ENCODE measurements at regions not wholly inside any gene's neighbourhood (a gene's known extent, or its start where the extent isn't known, plus 50 kb on each side); places are given as distances from the start of the nearest gene placed in this dataset.

GRCh38 chr3:36206956-36207580 lies 173.2 kb upstream of the STAC start:
- DNase-seq, result no peak
- Histone ChIP-seq H3K4me3 (no peak overlapping the region), H3K27ac (no peak overlapping the region), H3K27me3 (no peaks in the 10 kb centered on the region), H3K9me3 (no peaks in the 10 kb centered on the region), H3K36me3 (no peaks in the 10 kb centered on the region), H3K4me1 (no peaks in the 10 kb centered on the region)
- intact Hi-C loops (cut with DNase I; ENCODE audit: low total_unique reads), result no loop called here
- TF ChIP-seq POLR2A (IDR thresholded peaks at IDR 0.05), result no peak
- no peak for TF ChIP-seq POLR2AphosphoS5 (IDR thresholded peaks at IDR 0.05)
- no peak for TF ChIP-seq EP300 (IDR thresholded peaks at IDR 0.05; ENCODE audit: low read depth)
- TF ChIP-seq CTCF (IDR thresholded peaks at IDR 0.05), result no peak
- WGBS, 2 donors (ENCODE audit: low coverage in 1 of 2), result 40 to 48% methylated on average over 4 of the region's 4 CpGs
- in situ Hi-C loops (cut with MboI; ENCODE audit: low pct_ligation_motif_present in 1 of 4, low pct_unique_long_range_greater_than_20kb in 1 of 4, low sequenced_read_pairs in 3 of 4), result no loop called here

DNA sequence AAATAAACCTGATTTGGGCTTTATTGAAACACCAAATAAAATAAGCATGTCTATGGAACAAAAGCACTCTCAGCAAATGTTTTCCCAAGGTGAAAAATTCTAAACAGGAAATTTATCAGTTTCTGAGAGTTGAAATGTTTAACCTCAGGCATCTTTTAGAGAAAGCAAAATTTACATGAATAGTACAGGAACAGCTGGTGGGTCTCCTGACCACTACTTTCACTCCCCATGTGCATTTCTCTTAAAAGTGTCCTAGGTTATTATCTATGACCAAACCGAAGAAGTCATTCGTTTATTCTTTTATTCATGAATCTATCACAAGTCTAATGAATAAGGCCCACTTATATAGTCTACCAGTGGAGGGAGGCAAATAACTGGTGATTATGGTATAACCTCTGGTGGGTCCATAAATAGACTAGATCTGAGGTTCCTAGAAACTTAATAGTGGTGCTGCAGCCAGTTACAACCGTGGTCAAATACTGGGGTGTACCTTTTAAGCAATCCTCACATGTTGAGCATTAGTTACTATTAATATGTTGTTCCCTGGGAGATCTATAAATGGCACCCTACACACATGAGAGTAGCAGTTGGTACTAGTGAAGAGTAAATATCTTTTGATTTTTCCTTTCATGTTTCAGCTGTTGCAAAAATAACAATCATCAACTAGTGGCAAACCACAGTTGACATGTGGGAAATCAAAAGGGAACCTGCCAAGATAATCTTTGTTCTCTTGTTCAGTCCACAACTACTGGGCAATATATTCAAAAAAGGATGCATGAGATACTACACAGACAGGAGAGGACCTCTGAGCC lies 169.3 kb upstream of the STAC start:
- H3K4me1 ChIP-seq, result no peaks in the 10 kb centered on the region
- 66 to 72% methylated on average over 3 of the region's 3 CpGs for WGBS, 2 donors (ENCODE audit: low coverage in 1 of 2)
- TF ChIP-seq POLR2A (IDR thresholded peaks at IDR 0.05), result no peak
- TF ChIP-seq CTCF (IDR thresholded peaks at IDR 0.05), result no peak
- no peak for TF ChIP-seq POLR2AphosphoS5 (IDR thresholded peaks at IDR 0.05)
- TF ChIP-seq EP300 (IDR thresholded peaks at IDR 0.05; ENCODE audit: low read depth), result no peak

GRCh38 chr3:36211652-36211999 lies 168.7 kb upstream of the STAC start:
- H3K9me3 ChIP-seq, result no peaks in the 10 kb centered on the region
- H3K36me3 ChIP-seq, result no peaks in the 10 kb centered on the region
- no peak overlapping the region for H3K27ac ChIP-seq
- DNase-seq, result no peak
- intact Hi-C loops (cut with DNase I; ENCODE audit: low total_unique reads) (no loop called here), in situ Hi-C loops (cut with MboI; ENCODE audit: low pct_ligation_motif_present in 1 of 4, low pct_unique_long_range_greater_than_20kb in 1 of 4, low sequenced_read_pairs in 3 of 4) (no loop called here)
- TF ChIP-seq CTCF (IDR thresholded peaks at IDR 0.05) (no peak), POLR2AphosphoS5 (IDR thresholded peaks at IDR 0.05) (no peak), POLR2A (IDR thresholded peaks at IDR 0.05) (no peak)
- no peaks in the 10 kb centered on the region for H3K27me3 ChIP-seq
- no peak overlapping the region for H3K4me3 ChIP-seq
- H3K4me1 ChIP-seq, result no peaks in the 10 kb centered on the region

More for the DNA sequence above, 169.3 kb upstream of the STAC start:
- DNase-seq, result no peak
- H3K27ac ChIP-seq, result no peak overlapping the region
- in situ Hi-C loops (cut with MboI; ENCODE audit: low pct_ligation_motif_present in 1 of 4, low pct_unique_long_range_greater_than_20kb in 1 of 4, low sequenced_read_pairs in 3 of 4) (no loop called here), intact Hi-C loops (cut with DNase I; ENCODE audit: low total_unique reads) (no loop called here)
- no peaks in the 10 kb centered on the region for H3K27me3 ChIP-seq
- H3K4me3 ChIP-seq, result no peak overlapping the region
- H3K36me3 ChIP-seq, result no peaks in the 10 kb centered on the region
- no peaks in the 10 kb centered on the region for H3K9me3 ChIP-seq

- 20 to 65% methylated on average over 1 to 2 of the region's 2 CpGs for WGBS, 2 donors (ENCODE audit: low coverage in 1 of 2)
- no peak overlapping the region for H3K4me3 ChIP-seq
- TF ChIP-seq CTCF (IDR thresholded peaks at IDR 0.05) (no peak), POLR2AphosphoS5 (IDR thresholded peaks at IDR 0.05) (no peak), POLR2A (IDR thresholded peaks at IDR 0.05) (no peak), EP300 (IDR thresholded peaks at IDR 0.05; ENCODE audit: low read depth) (no peak)
- H3K27ac ChIP-seq, result no peak overlapping the region
- intact Hi-C loops (cut with DNase I; ENCODE audit: low total_unique reads), result no loop called here
- H3K4me1 ChIP-seq, result no peaks in the 10 kb centered on the region
- in situ Hi-C loops (cut with MboI; ENCODE audit: low pct_ligation_motif_present in 1 of 4, low pct_unique_long_range_greater_than_20kb in 1 of 4, low sequenced_read_pairs in 3 of 4), result no loop called here
- no peaks in the 10 kb centered on the region for H3K9me3 ChIP-seq
- no peaks in the 10 kb centered on the region for H3K36me3 ChIP-seq
- no peak for DNase-seq
- H3K27me3 ChIP-seq, result no peaks in the 10 kb centered on the region
These were observed 168.1 kb upstream of the STAC start for GRCh38 chr3:36212251-36212650.

All from transverse colon (tissue), 4 donors.